22Rv1 (cell line): ENCODE measurements at regions not wholly inside any gene's neighbourhood (a gene's known extent, or its start where the extent isn't known, plus 50 kb on each side); places are given as distances from the start of the nearest gene placed in this dataset.
"Not testable (repeated sequence)": the region's sequence is repeated elsewhere in the genome, so short reads cannot be mapped to it uniquely, and the experiment has no call there.

Experiments
- H3K27ac ChIP-seq: fragments of 450-650 bp; 2 replicates; pipeline ENCODE4 v1.5.1; 2017
- ZFX ChIP-seq: fragments of 450-650 bp; IDR thresholded peaks from 2 replicates; pipeline ENCODE4 v1.6.1; 2017; ENCODE audit warnings: antibody characterized with exemption, borderline replicate concordance
- TF ChIP-seq, protein P1 (sequence below): fragments of 450-650 bp; IDR thresholded peaks from 2 replicates; pipeline ENCODE4 v1.5.1; 2017; ENCODE audit warnings: mild to moderate bottlenecking

DNA sequence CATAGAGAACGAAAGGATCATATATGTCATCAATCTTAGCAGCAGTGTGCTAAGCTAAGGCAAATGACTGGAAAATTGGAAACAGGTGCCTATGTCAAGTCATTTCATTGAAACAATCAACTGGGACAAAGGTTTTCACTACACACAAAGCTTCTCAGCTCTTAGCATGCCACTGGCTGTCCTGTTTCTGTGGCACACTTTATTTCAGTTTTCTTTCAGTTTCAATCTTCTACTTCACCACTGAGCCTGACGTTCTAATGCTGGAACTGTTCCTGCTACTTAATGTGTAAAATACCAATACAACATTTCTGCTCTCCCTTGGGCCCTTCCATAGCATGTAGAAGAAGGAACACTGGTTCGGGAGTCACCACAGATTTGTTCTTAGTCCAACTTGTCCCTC lies 378.3 kb upstream of the FMR1 start:
- TF ChIP-seq, protein P1, sequence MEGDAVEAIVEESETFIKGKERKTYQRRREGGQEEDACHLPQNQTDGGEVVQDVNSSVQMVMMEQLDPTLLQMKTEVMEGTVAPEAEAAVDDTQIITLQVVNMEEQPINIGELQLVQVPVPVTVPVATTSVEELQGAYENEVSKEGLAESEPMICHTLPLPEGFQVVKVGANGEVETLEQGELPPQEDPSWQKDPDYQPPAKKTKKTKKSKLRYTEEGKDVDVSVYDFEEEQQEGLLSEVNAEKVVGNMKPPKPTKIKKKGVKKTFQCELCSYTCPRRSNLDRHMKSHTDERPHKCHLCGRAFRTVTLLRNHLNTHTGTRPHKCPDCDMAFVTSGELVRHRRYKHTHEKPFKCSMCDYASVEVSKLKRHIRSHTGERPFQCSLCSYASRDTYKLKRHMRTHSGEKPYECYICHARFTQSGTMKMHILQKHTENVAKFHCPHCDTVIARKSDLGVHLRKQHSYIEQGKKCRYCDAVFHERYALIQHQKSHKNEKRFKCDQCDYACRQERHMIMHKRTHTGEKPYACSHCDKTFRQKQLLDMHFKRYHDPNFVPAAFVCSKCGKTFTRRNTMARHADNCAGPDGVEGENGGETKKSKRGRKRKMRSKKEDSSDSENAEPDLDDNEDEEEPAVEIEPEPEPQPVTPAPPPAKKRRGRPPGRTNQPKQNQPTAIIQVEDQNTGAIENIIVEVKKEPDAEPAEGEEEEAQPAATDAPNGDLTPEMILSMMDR: no peak
- no peak for TF ChIP-seq ZFX
- no peak overlapping the region for H3K27ac ChIP-seq

DNA sequence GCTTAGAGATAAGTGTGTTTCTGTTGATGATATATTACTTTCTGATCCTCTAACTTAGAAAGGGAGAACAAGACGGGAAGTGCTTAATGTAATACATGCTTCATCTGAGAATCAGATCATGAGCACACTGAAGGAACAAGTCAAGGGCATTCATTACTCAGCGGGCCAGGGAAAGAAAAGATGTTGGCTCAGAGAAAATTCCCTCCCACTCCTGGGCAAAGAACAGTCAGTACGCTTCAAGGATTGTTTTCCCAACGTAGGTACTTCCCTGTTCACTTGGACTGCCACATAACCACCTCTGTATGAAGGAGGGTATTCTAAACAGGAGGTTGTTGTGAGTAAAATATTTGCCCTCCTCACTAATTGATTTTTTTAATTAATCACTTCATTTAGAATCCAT lies 374.5 kb upstream of the FMR1 start:
- H3K27ac ChIP-seq: no peak overlapping the region
- TF ChIP-seq ZFX: no peak
- TF ChIP-seq, protein P1: no peak

DNA sequence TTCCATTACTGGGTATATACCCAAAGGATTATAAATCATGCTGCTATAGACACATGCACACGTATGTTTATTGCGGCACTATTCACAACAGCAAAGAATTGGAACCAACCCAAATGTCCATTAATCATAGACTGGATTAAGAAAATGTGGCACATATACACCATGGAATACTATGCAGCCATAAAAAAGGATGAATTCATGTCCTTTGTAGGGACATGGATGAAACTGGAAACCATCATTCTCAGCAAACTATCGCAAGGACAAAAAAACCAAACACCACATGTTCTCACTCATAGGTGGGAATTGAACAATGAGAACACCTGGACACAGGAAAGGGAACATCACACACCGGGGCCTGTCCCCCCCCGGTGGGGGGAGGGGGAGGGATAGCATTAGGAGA lies 363.7 kb upstream of the FMR1 start:
- H3K27ac ChIP-seq: not testable (repeated sequence)

DNA sequence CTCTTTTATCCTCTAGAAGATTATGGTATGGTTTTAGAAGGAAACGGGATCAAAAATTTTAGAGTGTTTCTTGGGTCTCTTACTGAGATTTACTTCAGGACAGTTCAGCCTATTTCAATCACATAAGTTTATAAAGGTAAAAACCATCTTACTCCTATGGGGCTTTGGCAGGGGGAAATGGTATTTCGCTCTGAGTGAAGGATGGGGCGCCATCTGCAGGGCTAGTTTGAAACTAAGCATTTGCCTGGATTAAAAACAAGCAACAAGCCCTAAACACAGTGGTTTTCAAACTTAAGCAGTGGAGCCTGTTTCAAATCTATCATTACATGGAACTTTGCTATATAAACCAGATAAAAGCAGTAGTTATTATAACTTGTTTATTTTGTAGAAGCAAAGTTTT lies 361.5 kb upstream of the FMR1 start:
- no peak for TF ChIP-seq ZFX
- TF ChIP-seq, protein P1: peak; percentile 68
- no peak overlapping the region for H3K27ac ChIP-seq

DNA sequence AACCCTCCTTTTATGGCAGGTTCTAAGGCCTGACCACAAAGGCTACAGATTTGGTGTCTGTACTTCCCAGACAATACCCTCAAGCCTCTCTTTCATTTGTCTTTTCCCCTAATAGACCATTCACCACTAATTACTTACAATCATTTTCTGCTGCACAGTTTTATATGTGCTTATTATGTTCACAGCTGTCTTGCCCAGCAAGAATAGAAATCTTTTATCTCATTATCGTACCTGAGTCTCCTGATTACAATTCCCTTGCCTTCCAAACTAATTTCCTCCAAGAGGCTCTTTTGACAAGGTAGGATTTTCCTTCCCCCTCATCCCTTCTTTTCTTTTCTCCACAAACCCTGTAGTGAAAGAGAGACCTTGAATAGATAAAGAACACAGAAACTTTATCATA lies 352.5 kb upstream of the FMR1 start:
- TF ChIP-seq, protein P1: no peak
- TF ChIP-seq ZFX: no peak
- no peak overlapping the region for H3K27ac ChIP-seq

DNA sequence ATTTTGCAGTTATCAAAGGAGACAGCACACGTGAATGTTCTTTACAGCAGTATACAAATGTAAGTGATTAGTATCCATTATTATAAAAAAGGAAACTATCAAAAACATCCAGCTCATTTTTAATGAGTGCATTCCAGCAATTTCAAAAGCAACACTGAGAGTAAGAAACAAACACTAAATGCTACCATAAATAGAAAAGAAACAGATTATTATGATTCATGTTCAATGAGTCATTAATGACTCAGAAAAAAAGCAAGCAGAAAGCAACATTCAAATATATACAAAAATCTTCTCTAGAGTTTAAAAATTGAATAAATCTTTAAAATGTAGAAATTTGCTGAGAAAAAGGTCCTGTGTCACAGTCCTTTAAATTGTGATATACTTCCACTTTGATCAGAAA lies 346.5 kb upstream of the FMR1 start:
- H3K27ac ChIP-seq: no peak overlapping the region
- TF ChIP-seq, protein P1: no peak
- TF ChIP-seq ZFX: no peak

DNA sequence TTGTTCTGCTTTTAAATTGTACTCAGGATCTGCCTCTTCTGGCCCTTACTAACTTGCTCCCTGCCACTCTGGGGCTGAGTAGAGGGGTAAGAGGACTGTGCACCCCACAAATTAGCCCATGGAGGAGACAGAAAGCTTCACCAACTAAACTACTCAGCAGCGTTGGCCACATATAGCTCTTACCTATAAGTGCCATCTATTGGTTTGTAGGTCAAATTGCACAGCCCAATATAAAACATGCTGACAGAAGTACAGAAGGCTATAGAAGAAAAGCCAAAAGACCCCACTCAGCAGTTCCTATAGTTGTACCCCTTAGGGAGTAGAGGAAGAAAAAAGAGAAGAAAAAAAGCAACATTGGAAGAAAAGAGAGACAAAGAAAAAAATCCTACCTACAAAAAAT lies 341.2 kb upstream of the FMR1 start:
- H3K27ac ChIP-seq: no peak overlapping the region

DNA sequence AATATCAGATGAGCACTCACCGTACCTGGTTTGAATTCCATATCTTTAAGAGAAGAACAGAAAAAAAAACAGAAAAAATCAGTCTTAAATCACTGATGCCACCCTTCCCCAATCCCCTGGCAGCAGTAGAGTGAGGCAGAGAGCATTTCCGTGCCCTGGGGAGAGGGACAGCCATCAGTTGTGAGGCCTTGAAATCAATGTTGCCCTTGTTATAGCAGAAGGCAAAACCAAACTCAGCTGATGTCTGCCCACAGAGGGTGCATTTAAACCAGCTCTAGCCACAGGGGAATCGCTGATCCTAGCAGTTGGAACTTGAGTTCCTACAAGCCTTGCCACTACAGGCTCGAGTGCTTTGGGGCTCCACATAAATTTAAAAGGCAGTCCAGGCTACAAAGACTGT lies 338.5 kb upstream of the FMR1 start:
- no peak overlapping the region for H3K27ac ChIP-seq
- no peak for TF ChIP-seq ZFX
- TF ChIP-seq, protein P1: no peak

More for the DNA sequence above, 341.2 kb upstream of the FMR1 start:
- no peak for TF ChIP-seq ZFX
- TF ChIP-seq, protein P1: peak; percentile 20; the same call in 1 of the 2 replicates
